Cardiac muscle cell (in vitro differentiated cells and primary cell): ENCODE measurements at regions not wholly inside any gene's neighbourhood (a gene's known extent, or its start where the extent isn't known, plus 50 kb on each side); places are given as distances from the start of the nearest gene placed in this dataset.

Experiments used
- DNase-seq, 2 donors: peaks; one replicate each; pipeline versions ENCODE4 v3.0.0 to v3.0.0-alpha.2; 2010 to 2017; ENCODE audit warnings: low read depth in 1 of 2, low spot score in 1 of 2
- H3K27ac ChIP-seq: fragments of 200-600 bp; sonication (generic); 2 replicates; pipeline ENCODE4 v1.5.1; 2016
- H3K27me3 ChIP-seq: fragments of 200-600 bp; sonication (generic); 2 replicates; pipeline ENCODE4 v1.6.0; 2016; ENCODE audit warnings: control low read depth
- H3K36me3 ChIP-seq: fragments of 200-600 bp; sonication (generic); 2 replicates; pipeline ENCODE4 v1.5.1; 2016; ENCODE audit warnings: control low read depth
- H3K4me1 ChIP-seq: fragments of 200-600 bp; sonication (generic); 2 replicates; pipeline ENCODE4 v1.8.1; 2017; ENCODE audit warnings: low read depth, mild to moderate bottlenecking, mixed run types
- H3K4me3 ChIP-seq: fragments of 200-600 bp; sonication (generic); 2 replicates; pipeline ENCODE4 v1.5.1; 2016; ENCODE audit warnings: mild to moderate bottlenecking
- H3K9me3 ChIP-seq: fragments of 200-600 bp; sonication (generic); 2 replicates; pipeline ENCODE4 v1.5.1; 2017; ENCODE audit warnings: low read depth, mild to moderate bottlenecking, control low read depth
- CTCF ChIP-seq: IDR thresholded peaks from 2 replicates; pipeline ENCODE4 v1.5.1; 2012; ENCODE audit warnings: low read depth, mild to moderate bottlenecking, low read length

DNA sequence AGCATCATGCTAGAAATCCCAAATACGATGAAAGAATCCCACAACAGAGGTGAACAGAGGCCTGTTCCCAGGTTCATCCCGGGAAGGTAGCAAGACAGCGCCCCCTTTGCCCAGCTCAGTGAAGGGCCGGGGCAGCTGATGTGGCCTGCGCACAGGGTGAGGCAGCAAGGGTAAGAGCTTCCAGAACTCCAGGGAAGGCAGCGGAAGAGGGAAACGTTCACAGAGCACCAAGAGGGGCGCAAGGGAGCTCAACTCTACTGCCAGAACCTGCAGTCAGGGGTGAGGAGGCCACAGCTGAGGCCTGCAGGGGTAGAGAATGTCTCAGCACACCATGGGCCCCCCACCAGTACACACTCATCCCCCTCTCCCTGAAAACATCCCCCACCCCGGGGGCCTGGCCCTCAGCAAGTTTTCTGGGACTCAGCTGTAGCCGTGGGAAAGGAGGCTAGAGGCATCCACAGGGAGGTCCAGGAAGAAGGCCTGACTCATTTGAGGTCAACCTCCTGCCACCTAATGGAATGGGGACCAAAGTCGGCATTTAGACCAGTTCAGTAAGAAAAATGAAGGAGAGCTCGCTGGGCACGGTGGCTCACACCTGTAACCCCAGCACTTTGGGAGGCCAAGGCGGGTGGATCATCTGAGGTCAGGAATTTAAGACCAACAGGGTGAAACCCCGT lies 95.6 kb upstream of the ASAP2 start:
- H3K36me3 ChIP-seq = no peaks in the 10 kb centered on the region
- H3K9me3 ChIP-seq = no peaks in the 10 kb centered on the region
- peak in 1 of 2 donors; percentile 62 for DNase-seq
- no peaks in the 10 kb centered on the region for H3K4me1 ChIP-seq
- no peak overlapping the region for H3K4me3 ChIP-seq
- H3K27me3 ChIP-seq = no peaks in the 10 kb centered on the region
- H3K27ac ChIP-seq = no peak overlapping the region
- peak; percentile 32 for TF ChIP-seq CTCF

DNA sequence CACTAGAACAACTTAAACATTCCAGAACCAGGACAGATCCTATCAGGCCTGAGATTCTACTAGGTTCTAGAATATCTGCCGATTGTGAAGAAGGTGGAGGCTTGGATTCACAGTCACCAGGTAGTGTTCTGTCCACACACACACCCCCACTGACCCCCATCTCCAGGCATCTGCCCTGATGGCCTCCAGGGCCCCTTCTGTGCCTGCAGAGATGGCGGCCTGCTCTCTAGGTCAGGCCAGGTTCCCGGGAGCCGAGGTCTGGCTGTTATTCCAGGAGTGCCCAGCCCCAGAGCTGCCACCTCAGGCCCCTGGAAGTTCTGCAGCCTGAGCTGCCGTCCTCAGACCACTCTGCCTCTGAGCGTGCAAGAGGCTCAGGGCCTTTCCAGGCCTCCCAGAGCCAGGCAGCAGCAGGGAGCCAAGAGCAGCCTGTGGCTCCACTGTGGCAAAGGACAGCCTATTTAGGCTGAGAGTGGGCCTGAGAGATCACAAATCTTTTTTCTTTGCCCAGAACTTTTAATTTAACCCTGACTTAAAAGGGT lies 96.2 kb upstream of the ASAP2 start:
- Histone ChIP-seq H3K4me3 (no peak overlapping the region), H3K27me3 (no peaks in the 10 kb centered on the region), H3K36me3 (no peaks in the 10 kb centered on the region), H3K9me3 (no peaks in the 10 kb centered on the region), H3K27ac (no peak overlapping the region), H3K4me1 (no peaks in the 10 kb centered on the region)
- no peak for TF ChIP-seq CTCF
- DNase-seq = no peak

DNA sequence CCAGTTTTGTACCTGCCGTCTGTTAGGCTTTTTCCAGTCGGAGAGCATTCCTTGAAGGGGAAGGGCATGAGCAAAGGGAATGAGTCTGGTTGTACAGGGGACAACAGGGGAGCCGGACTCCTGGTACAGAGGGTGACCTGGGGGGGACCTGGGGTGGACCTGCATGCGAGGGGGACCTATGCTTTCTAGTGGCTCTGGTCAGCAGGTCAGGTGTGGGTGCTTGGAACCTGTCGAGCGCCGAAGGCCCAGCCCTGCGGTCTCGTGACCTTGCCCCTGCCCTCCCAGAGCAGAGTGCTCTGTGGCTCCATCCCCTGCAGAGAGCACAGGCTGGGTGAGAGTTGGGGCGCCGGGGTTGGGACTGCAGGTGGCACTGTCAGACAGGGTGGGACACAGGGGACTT lies 96.7 kb upstream of the ASAP2 start:
- Histone ChIP-seq H3K27me3 (no peaks in the 10 kb centered on the region), H3K4me1 (no peaks in the 10 kb centered on the region), H3K36me3 (no peaks in the 10 kb centered on the region), H3K4me3 (no peak overlapping the region), H3K27ac (no peak overlapping the region), H3K9me3 (no peaks in the 10 kb centered on the region)
- DNase-seq = no peak
- TF ChIP-seq CTCF = no peak

DNA sequence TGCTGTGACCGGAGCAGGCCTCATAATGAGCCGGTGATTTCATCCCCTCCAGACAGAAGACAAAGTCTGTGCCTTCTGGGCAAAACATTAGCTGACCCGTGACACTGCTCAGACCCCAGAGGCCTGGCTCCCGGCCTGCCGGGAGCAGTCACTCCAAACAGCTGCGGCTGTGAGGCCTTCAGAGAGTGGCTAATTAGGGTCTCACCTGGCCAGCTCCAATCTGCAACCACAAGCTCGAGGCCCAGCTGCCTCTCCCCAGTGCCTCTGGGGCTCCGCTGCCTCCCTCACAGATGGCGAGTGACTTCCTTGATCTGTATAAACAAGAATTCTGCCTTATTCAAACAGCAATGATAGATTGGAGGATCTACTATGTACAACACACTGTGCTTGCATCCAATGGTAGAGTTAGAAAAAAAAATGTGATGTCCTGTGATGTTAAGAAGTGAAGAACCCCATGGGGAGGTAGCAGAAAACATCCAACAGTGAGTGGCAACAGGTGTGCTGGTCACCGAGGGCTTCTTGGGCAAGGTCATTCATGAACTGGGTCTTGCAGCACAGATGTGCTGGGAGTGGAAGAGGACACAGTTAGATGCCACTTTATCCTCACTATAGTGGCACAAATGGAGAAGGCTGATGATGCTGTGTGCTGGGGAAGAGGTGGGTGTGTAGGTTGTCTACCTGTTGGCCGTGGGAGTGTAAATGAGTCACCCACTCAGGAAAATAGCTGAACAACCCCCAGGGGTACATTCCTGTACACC lies 98.2 kb upstream of the ASAP2 start:
- no peaks in the 10 kb centered on the region for H3K27me3 ChIP-seq
- DNase-seq = no peak
- no peak for TF ChIP-seq CTCF
- no peak overlapping the region for H3K4me3 ChIP-seq
- H3K4me1 ChIP-seq = no peaks in the 10 kb centered on the region
- no peaks in the 10 kb centered on the region for H3K9me3 ChIP-seq
- H3K27ac ChIP-seq = no peak overlapping the region
- H3K36me3 ChIP-seq = no peaks in the 10 kb centered on the region

DNA sequence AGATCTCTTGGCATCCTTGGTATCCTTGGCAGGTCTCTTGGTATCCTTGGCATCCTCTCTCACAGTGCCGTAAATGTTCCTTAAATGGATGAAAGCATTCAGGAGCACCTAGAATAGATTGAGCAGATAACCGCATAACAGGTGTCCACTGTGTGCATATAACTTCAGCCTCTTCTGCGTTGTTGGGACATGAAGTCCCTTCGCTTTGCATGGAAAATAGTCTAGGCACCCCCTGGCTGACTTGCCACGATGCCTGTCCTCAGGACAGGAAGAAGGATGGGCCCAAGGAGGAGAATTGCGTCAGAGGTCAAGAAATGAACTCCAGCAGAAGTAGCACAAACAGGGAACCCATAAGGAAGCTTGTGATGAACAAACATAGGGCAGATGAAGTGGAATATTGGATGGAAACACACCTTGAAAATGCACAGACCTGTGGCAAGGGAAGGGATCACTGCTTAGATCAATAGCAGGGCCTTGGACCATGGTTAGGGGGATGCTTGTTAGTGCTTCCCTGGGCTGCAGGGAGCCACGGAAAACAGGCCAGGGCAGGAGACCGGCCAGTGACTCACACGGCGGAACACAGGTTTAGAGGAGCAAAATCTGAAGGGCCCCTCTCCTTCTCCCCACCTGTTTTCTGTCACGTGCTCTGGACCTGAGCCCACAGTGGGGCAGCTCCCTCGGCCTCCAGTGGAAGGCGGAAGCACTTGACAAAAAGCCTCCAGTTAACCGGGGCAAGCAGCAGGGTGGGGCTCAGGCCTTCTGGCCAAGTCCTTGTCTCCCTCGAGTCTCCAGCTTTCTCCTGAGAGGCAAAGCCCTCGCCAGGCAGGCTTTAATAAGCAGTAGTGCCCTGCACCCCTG lies 99.2 kb upstream of the ASAP2 start:
- Histone ChIP-seq H3K4me3 (no peak overlapping the region), H3K4me1 (peaks cover 6% of the 10 kb centered on the region), H3K36me3 (no peaks in the 10 kb centered on the region), H3K27me3 (no peaks in the 10 kb centered on the region), H3K27ac (no peak overlapping the region), H3K9me3 (no peaks in the 10 kb centered on the region)
- DNase-seq = no peak
- no peak for TF ChIP-seq CTCF
